T47D (cell line): ENCODE measurements at regions not wholly inside any gene's neighbourhood (a gene's known extent, or its start where the extent isn't known, plus 50 kb on each side); places are given as distances from the start of the nearest gene placed in this dataset.

Source experiments
- DNase-seq, 2 experiments: peaks; one replicate each; pipeline versions ENCODE4 v3.0.0 to v3.0.0-alpha.2; 2011 to 2012; ENCODE audit warnings: low read depth in 1 of 2, low spot score in 1 of 2
- JUND ChIP-seq: IDR thresholded peaks from 2 replicates; pipeline ENCODE4 v1.6.1; 2012; ENCODE audit warnings: low read depth
- in situ Hi-C: cut with HindIII; loops from 2 replicates; pipeline ENCODE4 v1.10.0; 2016; ENCODE audit warnings: low sequenced_read_pairs, low pct_unique_long_range_greater_than_20kb

GRCh38 chr7:25882151-25882773 lies 269.7 kb upstream of the NFE2L3 start:
- no peak for TF ChIP-seq JUND
- in situ Hi-C loops = no loop called here
- no peak for DNase-seq

GRCh38 chr7:25884265-25884828 lies 267.7 kb upstream of the NFE2L3 start:
- no peak for TF ChIP-seq JUND
- in situ Hi-C loops = no loop called here

GRCh38 chr7:25885057-25885576 lies 266.9 kb upstream of the NFE2L3 start:
- no peak for DNase-seq
- in situ Hi-C loops = no loop called here
- TF ChIP-seq JUND = no peak

More at GRCh38 chr7:25884265-25884828, 267.7 kb upstream of the NFE2L3 start:
- no peak for DNase-seq

- in situ Hi-C loops = no loop called here
- no peak for TF ChIP-seq JUND
- DNase-seq = no peak
Measured at GRCh38 chr7:25886387-25887240, 265.4 kb upstream of the NFE2L3 start.

GRCh38 chr7:25887266-25887665 lies 264.7 kb upstream of the NFE2L3 start:
- TF ChIP-seq JUND = no peak
- in situ Hi-C loops = no loop called here
- no peak for DNase-seq

- no peak for TF ChIP-seq JUND
- DNase-seq = no peak
- in situ Hi-C loops = no loop called here
Measured at GRCh38 chr7:25887795-25888559, 264.0 kb upstream of the NFE2L3 start.

GRCh38 chr7:25889765-25890164 lies 262.2 kb upstream of the NFE2L3 start:
- TF ChIP-seq JUND = no peak
- DNase-seq = no peak
- in situ Hi-C loops = no loop called here

GRCh38 chr7:25891591-25891990 lies 260.4 kb upstream of the NFE2L3 start:
- DNase-seq = no peak
- TF ChIP-seq JUND = no peak
- in situ Hi-C loops = no loop called here

- no peak for TF ChIP-seq JUND
- in situ Hi-C loops = no loop called here
- no peak for DNase-seq
Measured at GRCh38 chr7:25893436-25893835, 258.6 kb upstream of the NFE2L3 start.

GRCh38 chr7:25894002-25894901 lies 257.7 kb upstream of the NFE2L3 start:
- peak; percentile 43 to 94 for DNase-seq
- in situ Hi-C loops = no loop called here
- TF ChIP-seq JUND = no peak
